ENCODE measurements at regions not wholly inside any gene's neighbourhood (a gene's known extent, or its start where the extent isn't known, plus 50 kb on each side); places are given as distances from the start of the nearest gene placed in this dataset.

DNA sequence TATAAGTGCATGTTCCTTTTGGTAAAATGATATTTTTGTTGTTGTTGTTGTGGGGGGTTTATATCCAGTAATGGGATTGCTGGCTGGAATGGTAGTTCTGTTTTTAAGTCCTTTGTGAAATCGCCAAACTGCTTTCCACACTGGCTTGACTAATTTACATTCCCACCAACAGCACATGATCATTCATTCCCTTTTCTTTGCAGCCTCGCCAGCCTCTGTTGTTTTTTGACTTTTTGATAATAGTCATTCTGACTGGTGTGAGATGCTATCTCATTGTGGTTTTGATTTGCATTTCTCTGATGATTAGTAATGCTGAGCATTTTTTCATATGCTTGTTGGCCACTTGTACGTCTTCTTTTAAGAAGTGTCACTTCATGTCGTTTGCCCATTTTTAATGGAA is 188.5 kb upstream of the CHRM3 start:
- no peaks in the 10 kb centered on the region for H3K27me3 ChIP-seq (ENCODE audit: insufficient read depth, low read length, poor library complexity, severe bottlenecking)
- no peak overlapping the region for H3K9ac ChIP-seq (ENCODE audit: low read depth, low read length, poor library complexity, severe bottlenecking)
- no peaks in the 10 kb centered on the region for H3K36me3 ChIP-seq (ENCODE audit: insufficient read depth, low read length)
- H3K79me2 ChIP-seq (ENCODE audit: insufficient read depth, low read length): no peaks in the 10 kb centered on the region
- no peaks in the 10 kb centered on the region for H3F3A ChIP-seq (ENCODE audit: low read depth)
- no peaks in the 10 kb centered on the region for H3K9me3 ChIP-seq (ENCODE audit: insufficient read depth, low read depth, low read length)
- H3K9me2 ChIP-seq (replicated peaks; ENCODE audit: low read depth, low read length): no peaks in the 10 kb centered on the region
- TF ChIP-seq EZH2phosphoT487 (IDR thresholded peaks at IDR 0.05; ENCODE audit: borderline replicate concordance): no peak
- no peak for TF ChIP-seq CTCF (conservative IDR thresholded peaks at IDR 0.05; ENCODE audit: low read length)
- no peak overlapping the region for H3K4me3 ChIP-seq (ENCODE audit: low read length, poor library complexity, severe bottlenecking)
- no peak overlapping the region for H2AFZ ChIP-seq (ENCODE audit: low read length)
- no peaks in the 10 kb centered on the region for H3K4me1 ChIP-seq (ENCODE audit: insufficient read depth, low read length, poor library complexity, severe bottlenecking)
- H4K20me1 ChIP-seq (ENCODE audit: insufficient read depth, low read length, poor library complexity, severe bottlenecking): no peaks in the 10 kb centered on the region
- H3K4me2 ChIP-seq (ENCODE audit: low read depth, low read length, poor library complexity, severe bottlenecking): no peak overlapping the region

GRCh38 chr1:239189998-239190512 is 196.3 kb upstream of the CHRM3 start:
- Histone ChIP-seq H3K9me2 (replicated peaks; ENCODE audit: low read depth, low read length) (no peaks in the 10 kb centered on the region), H3F3A (ENCODE audit: low read depth) (no peaks in the 10 kb centered on the region), H2AFZ (ENCODE audit: low read length) (no peak overlapping the region), H3K79me2 (ENCODE audit: insufficient read depth, low read length) (no peaks in the 10 kb centered on the region), H3K9me3 (ENCODE audit: insufficient read depth, low read depth, low read length) (no peaks in the 10 kb centered on the region), H3K9ac (ENCODE audit: low read depth, low read length, poor library complexity, severe bottlenecking) (no peak overlapping the region), H3K36me3 (ENCODE audit: insufficient read depth, low read length) (no peaks in the 10 kb centered on the region), H3K27me3 (ENCODE audit: insufficient read depth, low read length, poor library complexity, severe bottlenecking) (no peaks in the 10 kb centered on the region), H4K20me1 (ENCODE audit: insufficient read depth, low read length, poor library complexity, severe bottlenecking) (no peaks in the 10 kb centered on the region), H3K4me1 (ENCODE audit: insufficient read depth, low read length, poor library complexity, severe bottlenecking) (no peaks in the 10 kb centered on the region), H3K4me3 (ENCODE audit: low read length, poor library complexity, severe bottlenecking) (no peak overlapping the region), H3K4me2 (ENCODE audit: low read depth, low read length, poor library complexity, severe bottlenecking) (no peak overlapping the region)
- TF ChIP-seq EZH2phosphoT487 (IDR thresholded peaks at IDR 0.05; ENCODE audit: borderline replicate concordance): no peak
- no peak for TF ChIP-seq CTCF (conservative IDR thresholded peaks at IDR 0.05; ENCODE audit: low read length)

DNA sequence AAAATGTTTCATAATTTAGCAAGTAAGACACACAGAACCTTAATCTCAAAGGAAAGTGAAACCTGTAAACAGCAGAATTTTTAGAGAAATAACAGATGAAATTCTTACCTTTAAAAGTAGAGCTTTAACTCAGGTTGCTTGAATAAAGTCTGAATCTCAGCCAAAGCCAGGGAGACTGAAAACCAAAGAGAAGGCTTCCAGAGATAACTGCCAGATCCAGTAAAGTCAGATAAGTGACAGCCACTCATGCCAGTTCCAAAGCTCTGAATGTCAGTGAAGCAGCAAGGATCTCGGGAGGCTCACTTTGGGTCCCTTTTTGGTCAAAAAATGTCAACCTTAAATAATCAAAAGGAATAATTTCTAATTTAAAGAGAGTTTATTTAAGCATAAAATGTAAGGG is 199.9 kb upstream of the CHRM3 start:
- H3K27me3 ChIP-seq (ENCODE audit: insufficient read depth, low read length, poor library complexity, severe bottlenecking): no peaks in the 10 kb centered on the region
- H2AFZ ChIP-seq (ENCODE audit: low read length): no peak overlapping the region
- no peaks in the 10 kb centered on the region for H3K9me2 ChIP-seq (replicated peaks; ENCODE audit: low read depth, low read length)
- no peak overlapping the region for H3K4me2 ChIP-seq (ENCODE audit: low read depth, low read length, poor library complexity, severe bottlenecking)
- H3F3A ChIP-seq (ENCODE audit: low read depth): no peaks in the 10 kb centered on the region
- no peaks in the 10 kb centered on the region for H4K20me1 ChIP-seq (ENCODE audit: insufficient read depth, low read length, poor library complexity, severe bottlenecking)
- H3K36me3 ChIP-seq (ENCODE audit: insufficient read depth, low read length): no peaks in the 10 kb centered on the region
- TF ChIP-seq CTCF (conservative IDR thresholded peaks at IDR 0.05; ENCODE audit: low read length) (no peak), EZH2phosphoT487 (IDR thresholded peaks at IDR 0.05; ENCODE audit: borderline replicate concordance) (no peak)
- no peak overlapping the region for H3K9ac ChIP-seq (ENCODE audit: low read depth, low read length, poor library complexity, severe bottlenecking)
- H3K4me3 ChIP-seq (ENCODE audit: low read length, poor library complexity, severe bottlenecking): no peak overlapping the region
- H3K79me2 ChIP-seq (ENCODE audit: insufficient read depth, low read length): no peaks in the 10 kb centered on the region
- no peaks in the 10 kb centered on the region for H3K4me1 ChIP-seq (ENCODE audit: insufficient read depth, low read length, poor library complexity, severe bottlenecking)
- no peaks in the 10 kb centered on the region for H3K9me3 ChIP-seq (ENCODE audit: insufficient read depth, low read depth, low read length)
